Large intestine (tissue), 3 donors: ENCODE measurements at regions not wholly inside any gene's neighbourhood (a gene's known extent, or its start where the extent isn't known, plus 50 kb on each side); places are given as distances from the start of the nearest gene placed in this dataset.

ENCODE experiments used
- DNase-seq, 2 donors: peaks; one replicate each; pipeline versions ENCODE4 v3.0.0 to v3.0.0-alpha.2; 2013
- H3K27ac ChIP-seq: one replicate; pipeline ENCODE4 v1.5.1; 2013; ENCODE audit warnings: low read length
- H3K27me3 ChIP-seq: 2 replicates; pipeline ENCODE4 v1.6.1; 2013; ENCODE audit warnings: low read length; ENCODE audit not compliant: control insufficient read depth, insufficient read depth
- H3K36me3 ChIP-seq: 2 replicates; pipeline ENCODE4 v1.6.1; 2013; ENCODE audit warnings: low read length; ENCODE audit not compliant: control insufficient read depth, insufficient read depth
- H3K4me1 ChIP-seq: one replicate; pipeline ENCODE4 v1.6.1; 2013; ENCODE audit warnings: low read length; ENCODE audit not compliant: control insufficient read depth, insufficient read depth
- H3K4me3 ChIP-seq: one replicate; pipeline ENCODE4 v1.5.1; 2013; ENCODE audit warnings: low read length
- H3K9me3 ChIP-seq: one replicate; pipeline ENCODE4 v1.6.1; 2013; ENCODE audit warnings: mild to moderate bottlenecking, low read depth, low read length, moderate library complexity; ENCODE audit not compliant: control insufficient read depth
- WGBS: methylation state at CpG from one replicate; pipeline ENCODE4 v1.1.5; 2013; ENCODE audit warnings: low lambda C conversion rate; ENCODE audit not compliant: insufficient coverage; 5-methylcytosine and 5-hydroxymethylcytosine counted together

DNA sequence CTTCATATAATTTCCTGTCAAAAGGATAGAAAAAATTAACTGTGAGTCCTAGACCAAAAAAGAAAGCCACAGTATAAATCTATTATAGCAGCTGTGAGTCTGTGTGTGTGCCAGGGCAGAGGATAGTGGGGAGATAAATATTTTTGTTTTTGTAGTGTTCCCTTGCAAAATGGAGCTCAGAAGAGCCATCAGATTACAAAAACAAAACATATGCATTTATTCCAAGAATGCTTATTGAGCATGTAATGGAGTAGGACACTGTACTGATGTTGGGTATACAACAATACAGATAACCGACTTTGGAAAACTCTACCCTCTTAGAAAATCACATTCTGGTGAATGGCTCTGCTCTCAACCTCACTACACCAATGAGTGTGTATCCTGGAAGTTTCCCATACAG lies 111.0 kb downstream of the DMAC1 start:
- H3K4me3 ChIP-seq, result no peak overlapping the region
- no peaks in the 10 kb centered on the region for H3K4me1 ChIP-seq
- no peaks in the 10 kb centered on the region for H3K9me3 ChIP-seq
- no CpG with 5 or more reads among the region's 1 CpG for WGBS
- DNase-seq, result no peak
- H3K27ac ChIP-seq, result no peak overlapping the region
- no peaks in the 10 kb centered on the region for H3K36me3 ChIP-seq
- H3K27me3 ChIP-seq, result no peaks in the 10 kb centered on the region

DNA sequence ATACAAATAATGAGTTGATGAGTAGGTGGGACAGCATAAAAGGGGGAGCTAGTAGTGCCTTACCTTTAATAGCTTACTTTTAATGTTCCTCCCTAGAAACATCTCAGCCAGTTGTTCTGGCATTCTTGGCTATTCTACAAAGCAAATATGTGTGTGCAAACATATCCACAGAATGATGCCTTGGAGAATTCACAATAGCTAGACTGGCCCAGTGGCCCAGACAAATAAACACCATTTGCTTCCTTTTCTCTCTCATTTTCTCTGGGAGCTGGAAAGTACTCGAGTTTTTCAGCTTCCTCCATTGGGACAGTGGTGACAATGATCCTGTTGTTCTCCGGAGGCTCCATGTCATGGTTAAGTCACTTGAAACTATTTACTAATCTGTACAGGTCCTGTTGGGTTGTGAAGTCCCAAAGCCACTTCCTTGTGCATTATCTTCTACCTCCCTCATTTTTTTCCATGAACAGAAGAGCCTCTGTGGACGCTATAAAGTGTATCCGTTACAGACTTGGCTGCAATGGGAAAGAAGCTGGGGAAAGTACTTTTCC lies 122.9 kb downstream of the DMAC1 start:
- Histone ChIP-seq H3K36me3 (no peaks in the 10 kb centered on the region), H3K27me3 (no peaks in the 10 kb centered on the region), H3K9me3 (no peaks in the 10 kb centered on the region), H3K4me1 (no peaks in the 10 kb centered on the region), H3K27ac (no peak overlapping the region), H3K4me3 (no peak overlapping the region)
- no peak for DNase-seq
- WGBS, result 100% methylated on average over 1 of the region's 4 CpGs

DNA sequence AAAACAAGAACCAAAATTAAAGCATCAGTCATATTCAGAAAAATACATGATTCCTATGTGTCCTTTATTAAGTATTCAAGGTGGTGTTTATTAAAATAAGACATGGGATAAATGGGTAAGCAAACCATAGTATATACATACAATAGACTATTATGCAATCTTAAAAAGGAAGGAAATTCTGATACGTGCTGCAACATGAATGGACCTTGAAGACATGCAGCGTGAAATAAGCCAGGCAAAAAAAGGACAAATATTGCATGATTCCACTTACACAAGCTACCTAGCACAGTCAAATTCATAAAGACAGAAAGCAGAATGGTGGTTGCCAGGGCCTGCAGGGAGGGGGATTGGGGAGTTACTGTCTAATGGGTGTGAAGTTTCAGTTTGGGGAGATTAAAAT lies 127.7 kb downstream of the DMAC1 start:
- Histone ChIP-seq H3K4me3 (no peak overlapping the region), H3K4me1 (no peaks in the 10 kb centered on the region), H3K9me3 (no peaks in the 10 kb centered on the region), H3K36me3 (no peaks in the 10 kb centered on the region), H3K27me3 (no peaks in the 10 kb centered on the region), H3K27ac (no peak overlapping the region)
- WGBS, result 90% methylated on average over 2 of the region's 2 CpGs
- no peak for DNase-seq

DNA sequence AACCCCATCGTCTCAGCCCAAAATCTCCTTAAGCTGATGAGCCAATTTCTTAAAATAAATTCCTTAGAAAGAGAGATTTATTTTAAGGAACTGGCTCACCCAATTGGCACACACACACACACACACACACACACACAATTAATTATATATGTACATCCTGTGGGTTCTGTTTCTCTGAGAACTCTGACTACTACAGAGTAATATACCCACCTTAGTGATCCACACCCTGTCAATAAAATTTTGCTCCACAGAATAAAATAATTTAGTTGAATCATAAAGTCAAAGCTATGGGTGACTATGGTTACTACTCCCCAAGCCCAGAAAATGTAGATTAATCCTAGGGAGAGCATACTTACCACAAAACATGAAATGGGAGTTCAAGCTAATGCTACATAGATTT lies 131.0 kb downstream of the DMAC1 start:
- Histone ChIP-seq H3K4me1 (no peaks in the 10 kb centered on the region), H3K27ac (no peak overlapping the region), H3K9me3 (no peaks in the 10 kb centered on the region), H3K4me3 (no peak overlapping the region), H3K27me3 (no peaks in the 10 kb centered on the region), H3K36me3 (no peaks in the 10 kb centered on the region)
- 67% methylated on average over 1 of the region's 1 CpG for WGBS
- no peak for DNase-seq

DNA sequence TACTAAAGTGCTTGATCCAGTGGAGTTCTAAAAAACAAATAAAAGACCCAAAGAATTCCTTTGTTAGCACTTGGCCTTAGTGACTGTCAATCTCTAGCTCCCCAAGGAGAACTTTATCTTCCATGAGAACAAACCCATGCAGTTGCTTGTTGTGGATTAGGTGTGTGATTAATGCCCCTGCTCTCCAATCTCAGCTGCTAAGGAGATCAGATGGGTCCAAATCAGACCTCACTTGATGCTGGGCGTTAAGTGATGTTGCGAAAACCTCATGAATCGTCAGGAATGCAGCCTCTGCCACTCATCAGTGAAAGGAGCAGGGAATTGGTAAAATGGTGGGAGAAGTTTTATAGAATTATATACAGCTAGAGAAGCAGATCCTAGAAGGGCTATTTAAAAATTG lies 133.7 kb downstream of the DMAC1 start:
- Histone ChIP-seq H3K27me3 (no peaks in the 10 kb centered on the region), H3K27ac (no peak overlapping the region), H3K9me3 (no peaks in the 10 kb centered on the region), H3K4me1 (no peaks in the 10 kb centered on the region), H3K4me3 (no peak overlapping the region), H3K36me3 (no peaks in the 10 kb centered on the region)
- no CpG with 5 or more reads among the region's 3 CpGs for WGBS
- DNase-seq, result no peak

DNA sequence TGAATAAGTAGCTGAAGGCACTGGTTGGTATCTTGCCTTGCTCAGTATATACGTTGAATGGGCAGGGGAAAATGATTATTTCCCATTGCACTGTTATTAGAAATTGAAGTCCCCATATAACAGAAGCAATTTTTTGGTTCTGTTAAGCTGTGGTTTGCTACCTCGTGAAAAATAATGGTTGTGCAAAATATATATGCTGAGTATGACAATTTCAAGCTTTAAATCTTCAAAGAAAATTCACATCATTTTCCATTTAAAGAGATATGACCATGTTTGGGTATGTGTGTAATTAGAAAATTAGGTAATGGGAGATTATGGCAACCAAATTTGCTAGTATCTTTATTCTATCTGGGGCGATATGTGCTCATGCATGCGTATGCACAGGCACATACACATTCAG lies 139.8 kb downstream of the DMAC1 start:
- no peaks in the 10 kb centered on the region for H3K27me3 ChIP-seq
- WGBS, result no CpG with 5 or more reads among the region's 4 CpGs
- H3K36me3 ChIP-seq, result no peaks in the 10 kb centered on the region
- H3K9me3 ChIP-seq, result no peaks in the 10 kb centered on the region
- H3K4me3 ChIP-seq, result no peak overlapping the region
- H3K27ac ChIP-seq, result no peak overlapping the region
- no peak for DNase-seq
- H3K4me1 ChIP-seq, result no peaks in the 10 kb centered on the region

DNA sequence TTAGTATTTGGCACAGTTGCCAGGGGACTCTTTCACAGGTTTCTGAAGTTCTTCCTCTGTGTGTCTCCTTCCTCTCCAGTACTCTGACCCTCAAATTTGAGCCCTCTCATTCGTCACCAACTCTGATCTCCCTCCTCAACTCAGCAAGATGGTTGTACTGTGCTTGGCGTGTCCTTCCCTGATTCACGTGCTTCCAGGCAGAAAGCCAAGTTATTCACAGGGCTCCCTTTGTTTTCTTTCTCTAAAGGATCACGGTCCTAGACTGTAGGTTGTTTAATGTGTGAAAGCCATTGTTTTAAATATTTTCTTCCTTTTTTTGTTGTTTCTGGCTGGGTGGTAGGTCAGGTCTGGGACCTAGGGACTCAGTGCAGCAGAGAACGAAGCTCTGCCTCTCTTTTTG lies 142.9 kb downstream of the DMAC1 start:
- H3K9me3 ChIP-seq, result no peaks in the 10 kb centered on the region
- H3K4me3 ChIP-seq, result no peak overlapping the region
- H3K27ac ChIP-seq, result no peak overlapping the region
- WGBS, result no CpG with 5 or more reads among the region's 5 CpGs
- no peaks in the 10 kb centered on the region for H3K27me3 ChIP-seq
- no peak for DNase-seq
- no peaks in the 10 kb centered on the region for H3K36me3 ChIP-seq
- no peaks in the 10 kb centered on the region for H3K4me1 ChIP-seq

DNA sequence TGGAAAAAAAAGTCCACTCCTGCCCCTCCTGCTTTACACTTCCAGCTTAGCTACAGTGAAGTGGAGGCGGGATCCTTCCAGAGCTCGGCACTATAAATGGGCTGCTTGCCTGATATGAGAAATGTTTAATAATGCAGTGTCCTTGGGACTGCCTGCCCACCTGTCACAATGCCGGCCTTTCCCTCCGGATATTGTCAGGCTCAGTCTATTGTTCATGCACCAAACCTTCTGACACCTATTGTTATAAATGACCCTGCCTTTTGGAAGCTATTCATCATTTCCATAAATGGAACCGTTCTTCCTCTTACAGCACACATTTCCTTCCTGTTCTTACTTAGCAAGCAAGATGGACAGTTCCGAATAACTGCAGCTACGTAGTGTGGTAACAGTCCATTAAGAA lies 146.3 kb downstream of the DMAC1 start:
- Histone ChIP-seq H3K4me1 (no peaks in the 10 kb centered on the region), H3K9me3 (no peaks in the 10 kb centered on the region), H3K4me3 (no peak overlapping the region), H3K27ac (no peak overlapping the region), H3K27me3 (no peaks in the 10 kb centered on the region), H3K36me3 (no peaks in the 10 kb centered on the region)
- peak in 1 of 2 donors; percentile 2 for DNase-seq
- 83% methylated on average over 2 of the region's 7 CpGs for WGBS

DNA sequence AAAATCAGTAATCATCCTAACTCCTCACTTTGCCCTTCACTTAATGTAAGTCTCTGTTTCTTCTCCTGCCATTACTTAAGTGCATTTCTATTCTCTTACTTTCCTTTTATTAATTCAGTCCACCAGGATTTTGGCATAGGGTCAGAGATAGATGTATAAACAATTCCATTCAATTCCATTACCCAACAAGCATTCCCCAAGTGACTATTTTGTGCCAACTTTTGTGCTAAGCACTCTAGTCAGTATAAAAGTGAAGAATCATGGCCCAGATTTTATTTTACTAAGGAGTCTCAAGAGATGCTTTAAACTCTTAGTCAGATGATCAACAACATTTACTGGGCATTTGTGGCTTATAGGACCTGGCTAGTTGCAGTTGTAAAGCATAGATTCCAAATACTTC lies 159.3 kb downstream of the DMAC1 start:
- Histone ChIP-seq H3K27ac (no peak overlapping the region), H3K9me3 (no peaks in the 10 kb centered on the region), H3K27me3 (no peaks in the 10 kb centered on the region), H3K36me3 (no peaks in the 10 kb centered on the region), H3K4me3 (no peak overlapping the region), H3K4me1 (no peaks in the 10 kb centered on the region)
- DNase-seq, result no peak

DNA sequence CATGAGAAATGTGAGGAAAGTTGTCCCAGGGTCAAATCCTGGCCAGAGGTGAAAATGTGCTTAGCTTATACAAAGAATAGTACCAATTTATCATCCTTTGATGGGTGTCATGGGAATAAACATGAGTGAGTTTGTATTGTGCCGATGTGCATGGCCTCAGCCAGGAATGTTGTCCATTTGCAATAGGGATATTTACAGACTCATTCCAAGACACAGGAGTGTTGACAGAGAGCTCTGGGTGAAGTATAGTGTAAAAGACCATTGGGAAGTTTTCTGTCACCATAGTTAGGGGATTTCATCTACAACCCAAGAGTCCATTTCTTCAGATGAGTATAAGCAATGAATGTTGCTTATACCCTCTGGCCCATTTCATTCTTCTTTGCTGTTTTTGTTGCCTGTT lies 160.1 kb downstream of the DMAC1 start:
- no peaks in the 10 kb centered on the region for H3K36me3 ChIP-seq
- no CpG with 5 or more reads among the region's 1 CpG for WGBS
- DNase-seq, result no peak
- no peaks in the 10 kb centered on the region for H3K4me1 ChIP-seq
- H3K9me3 ChIP-seq, result no peaks in the 10 kb centered on the region
- H3K27ac ChIP-seq, result no peak overlapping the region
- H3K4me3 ChIP-seq, result no peak overlapping the region
- no peaks in the 10 kb centered on the region for H3K27me3 ChIP-seq

DNA sequence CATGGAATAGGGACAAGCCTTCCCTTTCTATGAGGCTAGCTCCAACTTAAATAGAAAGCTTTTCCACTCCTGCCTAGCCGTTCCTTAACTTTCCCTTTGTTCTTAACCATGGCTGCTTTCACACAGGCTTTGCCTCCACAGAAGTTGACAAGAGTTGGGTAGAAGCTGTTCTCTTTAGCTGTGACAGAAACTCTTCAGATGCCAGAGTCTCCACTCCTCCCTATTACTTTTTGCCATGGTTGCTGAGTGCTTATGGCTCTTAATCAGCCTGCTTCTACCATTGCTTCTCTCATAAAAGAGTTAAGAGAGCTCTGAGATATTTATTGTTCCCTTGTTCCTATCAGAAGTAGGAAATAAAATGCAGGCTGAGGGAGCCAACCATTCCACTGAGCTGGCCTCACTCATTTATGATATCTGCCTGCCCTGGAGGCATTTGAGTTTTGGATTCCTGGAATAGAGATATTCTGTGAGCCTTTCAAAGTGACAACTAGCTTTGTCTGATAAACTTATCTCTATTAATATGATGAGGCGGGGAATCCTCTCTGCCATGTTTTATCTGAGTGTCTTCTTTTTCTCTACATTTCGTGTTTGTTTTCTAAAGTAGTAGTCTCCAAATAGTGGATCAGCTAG lies 162.6 kb downstream of the DMAC1 start:
- Histone ChIP-seq H3K27me3 (no peaks in the 10 kb centered on the region), H3K9me3 (no peaks in the 10 kb centered on the region), H3K4me1 (no peaks in the 10 kb centered on the region), H3K27ac (no peak overlapping the region), H3K4me3 (no peak overlapping the region), H3K36me3 (no peaks in the 10 kb centered on the region)
- no peak for DNase-seq
- WGBS, result no CpG with 5 or more reads among the region's 3 CpGs
